Smooth muscle cell (in vitro differentiated cells): ENCODE measurements at regions not wholly inside any gene's neighbourhood (a gene's known extent, or its start where the extent isn't known, plus 50 kb on each side); places are given as distances from the start of the nearest gene placed in this dataset.

Source experiments
- DNase-seq: peaks from one replicate; lab custom pipeline; 2025; ENCODE audit not compliant: unreplicated experiment; lab: John Stamatoyannopoulos, UW
- H2AFZ ChIP-seq: fragments of 200-600 bp; sonication (generic); 2 replicates; pipeline ENCODE4 v1.6.0; 2016; ENCODE audit warnings: antibody characterized with exemption, low read depth, mild to moderate bottlenecking
- H3F3A ChIP-seq: fragments of 200-600 bp; sonication (generic); 2 replicates; pipeline ENCODE4 v1.6.0; 2017; ENCODE audit warnings: antibody characterized with exemption, low read depth
- H3K27ac ChIP-seq: fragments of 200-600 bp; sonication (generic); 2 replicates; pipeline ENCODE4 v1.5.1; 2016; ENCODE audit warnings: low read depth, mild to moderate bottlenecking
- H3K27me3 ChIP-seq: fragments of 200-600 bp; sonication (generic); 2 replicates; pipeline ENCODE4 v1.6.1; 2016; ENCODE audit warnings: low read depth, mild to moderate bottlenecking
- H3K36me3 ChIP-seq: fragments of 200-600 bp; sonication (generic); 2 replicates; pipeline ENCODE4 v1.5.1; 2016; ENCODE audit warnings: low read depth
- H3K4me1 ChIP-seq: fragments of 200-600 bp; sonication (generic); 2 replicates; pipeline ENCODE4 v1.5.1; 2016; ENCODE audit warnings: low read depth
- H3K4me2 ChIP-seq: fragments of 200-600 bp; sonication (generic); 2 replicates; pipeline ENCODE4 v1.6.0; 2016; ENCODE audit warnings: mild to moderate bottlenecking
- H3K4me3 ChIP-seq: fragments of 200-600 bp; sonication (generic); 2 replicates; pipeline ENCODE4 v1.5.1; 2016; ENCODE audit warnings: mild to moderate bottlenecking
- H3K79me2 ChIP-seq: fragments of 200-600 bp; sonication (generic); 2 replicates; pipeline ENCODE4 v1.6.0; 2016; ENCODE audit warnings: low read depth, mild to moderate bottlenecking
- H3K9ac ChIP-seq: fragments of 200-600 bp; sonication (generic); 2 replicates; pipeline ENCODE4 v1.6.0; 2016; ENCODE audit warnings: low read depth
- H3K9me3 ChIP-seq: fragments of 200-600 bp; sonication (generic); replicated peaks from 2 replicates; pipeline ENCODE4 v1.5.1; 2016; ENCODE audit warnings: low read depth
- H4K20me1 ChIP-seq: fragments of 200-600 bp; sonication (generic); 2 replicates; pipeline ENCODE4 v1.6.0; 2016; ENCODE audit warnings: low read depth
- CTCF ChIP-seq: fragments of 200-600 bp; sonication (generic); IDR thresholded peaks from 2 replicates; pipeline ENCODE4 v1.5.1; 2017; ENCODE audit warnings: borderline replicate concordance, mild to moderate bottlenecking, antibody characterized with exemption; ENCODE audit not compliant: insufficient read depth, poor library complexity, severe bottlenecking
- WGBS: methylation state at CpG from one replicate; pipeline ENCODE4 v1.1.7; 2016; ENCODE audit warnings: low lambda C conversion rate; 5-methylcytosine and 5-hydroxymethylcytosine counted together

GRCh38 chr1:69288416-69288815 is 279.3 kb upstream of the LRRC7 start:
- H3K4me3 ChIP-seq: no peak overlapping the region

GRCh38 chr1:69290291-69290690 is 277.4 kb upstream of the LRRC7 start:
- H4K20me1 ChIP-seq: no peaks in the 10 kb centered on the region
- H3K4me1 ChIP-seq: no peaks in the 10 kb centered on the region
- H3F3A ChIP-seq: peaks cover 6% of the 10 kb centered on the region
- no peak overlapping the region for H3K4me3 ChIP-seq
- peaks cover 3% of the 10 kb centered on the region for H3K27me3 ChIP-seq
- no peaks in the 10 kb centered on the region for H3K79me2 ChIP-seq
- TF ChIP-seq CTCF: no peak
- H3K36me3 ChIP-seq: no peaks in the 10 kb centered on the region
- H3K27ac ChIP-seq: no peak overlapping the region
- no peak overlapping the region for H2AFZ ChIP-seq
- no peak overlapping the region for H3K9ac ChIP-seq
- no peak for DNase-seq
- H3K9me3 ChIP-seq: no peaks in the 10 kb centered on the region
- peak overlapping the region; percentile 30 for H3K4me2 ChIP-seq
- 8% methylated on average over 1 of the region's 1 CpG for WGBS

More at GRCh38 chr1:69288416-69288815, 279.3 kb upstream of the LRRC7 start:
- H3K9ac ChIP-seq: no peak overlapping the region
- peaks cover 6% of the 10 kb centered on the region for H3F3A ChIP-seq
- H2AFZ ChIP-seq: no peak overlapping the region
- no peak overlapping the region for H3K27ac ChIP-seq
- H3K9me3 ChIP-seq: no peaks in the 10 kb centered on the region
- no peaks in the 10 kb centered on the region for H4K20me1 ChIP-seq
- no peak overlapping the region for H3K4me2 ChIP-seq
- H3K4me1 ChIP-seq: no peaks in the 10 kb centered on the region
- H3K36me3 ChIP-seq: no peaks in the 10 kb centered on the region
- TF ChIP-seq CTCF: no peak
- H3K79me2 ChIP-seq: no peaks in the 10 kb centered on the region
- DNase-seq: no peak
- H3K27me3 ChIP-seq: peaks cover 6% of the 10 kb centered on the region
- WGBS: 97% methylated on average over 5 of the region's 5 CpGs

GRCh38 chr1:69291541-69291940 is 276.2 kb upstream of the LRRC7 start:
- Histone ChIP-seq H4K20me1 (no peaks in the 10 kb centered on the region), H2AFZ (no peak overlapping the region), H3K36me3 (no peaks in the 10 kb centered on the region), H3K4me1 (no peaks in the 10 kb centered on the region), H3K4me3 (no peak overlapping the region), H3K9ac (no peak overlapping the region), H3K4me2 (peak overlapping the region; percentile 30), H3K27me3 (no peaks in the 10 kb centered on the region), H3F3A (peaks cover 6% of the 10 kb centered on the region), H3K27ac (no peak overlapping the region), H3K79me2 (no peaks in the 10 kb centered on the region), H3K9me3 (no peaks in the 10 kb centered on the region)
- no peak for DNase-seq
- 78% methylated on average over 4 of the region's 4 CpGs for WGBS
- TF ChIP-seq CTCF: no peak

- DNase-seq: no peak
- H3K27ac ChIP-seq: no peak overlapping the region
- H3K9me3 ChIP-seq: no peaks in the 10 kb centered on the region
- H3F3A ChIP-seq: peaks cover 6% of the 10 kb centered on the region
- H2AFZ ChIP-seq: no peak overlapping the region
- H3K4me2 ChIP-seq: no peak overlapping the region
- H3K4me1 ChIP-seq: no peaks in the 10 kb centered on the region
- no peaks in the 10 kb centered on the region for H4K20me1 ChIP-seq
- no peaks in the 10 kb centered on the region for H3K79me2 ChIP-seq
- no peak overlapping the region for H3K4me3 ChIP-seq
- 98% methylated on average over 3 of the region's 3 CpGs for WGBS
- TF ChIP-seq CTCF: no peak
- no peak overlapping the region for H3K9ac ChIP-seq
- no peaks in the 10 kb centered on the region for H3K36me3 ChIP-seq
- H3K27me3 ChIP-seq: no peaks in the 10 kb centered on the region
Measured at GRCh38 chr1:69292833-69293232, 274.9 kb upstream of the LRRC7 start.
